Neural crest cell (in vitro differentiated cells): ENCODE measurements at regions not wholly inside any gene's neighbourhood (a gene's known extent, or its start where the extent isn't known, plus 50 kb on each side); places are given as distances from the start of the nearest gene placed in this dataset.

Source experiments
- DNase-seq: peaks from one replicate; pipeline ENCODE4 v3.0.0; 2021; ENCODE audit warnings: low read depth, mixed read lengths, low spot score
- H3K27ac Mint-ChIP-seq: one replicate; pipeline ENCODE4 v1.8.0; 2021; ENCODE audit warnings: mild to moderate bottlenecking, mixed read lengths; ENCODE audit not compliant: unreplicated experiment
- H3K27me3 Mint-ChIP-seq: 2 replicates; pipeline ENCODE4 v1.8.0; 2021; ENCODE audit warnings: low read depth, mild to moderate bottlenecking, mixed read lengths
- H3K36me3 Mint-ChIP-seq: 2 replicates; pipeline ENCODE4 v1.8.0; 2021; ENCODE audit warnings: low read depth, mild to moderate bottlenecking, mixed read lengths
- H3K4me1 Mint-ChIP-seq: 2 replicates; pipeline ENCODE4 v1.8.0; 2021; ENCODE audit warnings: mixed read lengths
- H3K4me3 Mint-ChIP-seq: one replicate; pipeline ENCODE4 v1.8.0; 2021; ENCODE audit warnings: mild to moderate bottlenecking, mixed read lengths
- H3K9me3 Mint-ChIP-seq: 2 replicates; pipeline ENCODE4 v1.8.0; 2021; ENCODE audit warnings: mixed read lengths
- TF ChIP-seq, protein P1 (sequence below): fragments of 200-600 bp; sonication (generic); conservative IDR thresholded peaks from 2 replicates; pipeline ENCODE4 v1.5.0; 2021; ENCODE audit warnings: antibody characterized with exemption, mild to moderate bottlenecking

GRCh38 chr1:47635111-47635510 lies 197.3 kb downstream of the FOXD2 start:
- Mint-ChIP-seq H3K27ac (no peak overlapping the region), H3K4me3 (no peak overlapping the region), H3K4me1 (peaks cover 8% of the 10 kb centered on the region), H3K27me3 (peaks cover 20% of the 10 kb centered on the region), H3K36me3 (no peaks in the 10 kb centered on the region), H3K9me3 (no peaks in the 10 kb centered on the region)
- TF ChIP-seq, protein P1, sequence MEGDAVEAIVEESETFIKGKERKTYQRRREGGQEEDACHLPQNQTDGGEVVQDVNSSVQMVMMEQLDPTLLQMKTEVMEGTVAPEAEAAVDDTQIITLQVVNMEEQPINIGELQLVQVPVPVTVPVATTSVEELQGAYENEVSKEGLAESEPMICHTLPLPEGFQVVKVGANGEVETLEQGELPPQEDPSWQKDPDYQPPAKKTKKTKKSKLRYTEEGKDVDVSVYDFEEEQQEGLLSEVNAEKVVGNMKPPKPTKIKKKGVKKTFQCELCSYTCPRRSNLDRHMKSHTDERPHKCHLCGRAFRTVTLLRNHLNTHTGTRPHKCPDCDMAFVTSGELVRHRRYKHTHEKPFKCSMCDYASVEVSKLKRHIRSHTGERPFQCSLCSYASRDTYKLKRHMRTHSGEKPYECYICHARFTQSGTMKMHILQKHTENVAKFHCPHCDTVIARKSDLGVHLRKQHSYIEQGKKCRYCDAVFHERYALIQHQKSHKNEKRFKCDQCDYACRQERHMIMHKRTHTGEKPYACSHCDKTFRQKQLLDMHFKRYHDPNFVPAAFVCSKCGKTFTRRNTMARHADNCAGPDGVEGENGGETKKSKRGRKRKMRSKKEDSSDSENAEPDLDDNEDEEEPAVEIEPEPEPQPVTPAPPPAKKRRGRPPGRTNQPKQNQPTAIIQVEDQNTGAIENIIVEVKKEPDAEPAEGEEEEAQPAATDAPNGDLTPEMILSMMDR: no peak
- DNase-seq: no peak

DNA sequence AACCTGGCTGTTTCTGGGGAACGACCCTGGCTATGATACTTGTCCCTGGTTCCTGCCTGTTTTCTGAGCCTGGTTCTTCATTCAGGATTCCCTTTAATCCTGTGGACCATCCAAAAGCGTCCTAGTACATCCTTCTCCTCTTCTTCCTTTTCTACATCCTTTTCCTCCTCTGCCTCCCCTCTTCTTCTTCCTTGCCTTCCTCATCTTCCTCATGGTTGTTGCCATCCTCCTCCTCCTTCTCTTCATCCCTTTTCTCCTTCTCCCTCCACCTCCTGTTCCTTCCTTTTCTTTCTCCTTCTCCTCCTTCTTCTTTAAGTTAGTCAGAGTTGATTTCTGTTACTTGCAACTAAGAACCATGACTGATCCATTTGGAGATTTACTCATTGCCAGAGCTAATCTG lies 197.8 kb downstream of the FOXD2 start:
- Mint-ChIP-seq H3K27ac (no peak overlapping the region), H3K27me3 (peaks cover 20% of the 10 kb centered on the region), H3K4me3 (no peak overlapping the region), H3K9me3 (no peaks in the 10 kb centered on the region), H3K4me1 (peaks cover 8% of the 10 kb centered on the region), H3K36me3 (no peaks in the 10 kb centered on the region)
- no peak for DNase-seq
- TF ChIP-seq, protein P1: no peak

GRCh38 chr1:47637111-47637685 lies 199.4 kb downstream of the FOXD2 start:
- Mint-ChIP-seq H3K9me3 (no peaks in the 10 kb centered on the region), H3K4me1 (peaks cover 5% of the 10 kb centered on the region), H3K27me3 (peaks cover 16% of the 10 kb centered on the region), H3K4me3 (no peak overlapping the region), H3K27ac (no peak overlapping the region), H3K36me3 (no peaks in the 10 kb centered on the region)
- TF ChIP-seq, protein P1: no peak
- DNase-seq: no peak

- H3K4me3 Mint-ChIP-seq: no peak overlapping the region
- no peak overlapping the region for H3K27ac Mint-ChIP-seq
- TF ChIP-seq, protein P1: no peak
- H3K36me3 Mint-ChIP-seq: no peaks in the 10 kb centered on the region
- H3K4me1 Mint-ChIP-seq: peaks cover 12% of the 10 kb centered on the region
- no peaks in the 10 kb centered on the region for H3K9me3 Mint-ChIP-seq
- no peak for DNase-seq
- H3K27me3 Mint-ChIP-seq: peaks cover 11% of the 10 kb centered on the region
Observed at GRCh38 chr1:47638240-47638639, 200.4 kb downstream of the FOXD2 start.

DNA sequence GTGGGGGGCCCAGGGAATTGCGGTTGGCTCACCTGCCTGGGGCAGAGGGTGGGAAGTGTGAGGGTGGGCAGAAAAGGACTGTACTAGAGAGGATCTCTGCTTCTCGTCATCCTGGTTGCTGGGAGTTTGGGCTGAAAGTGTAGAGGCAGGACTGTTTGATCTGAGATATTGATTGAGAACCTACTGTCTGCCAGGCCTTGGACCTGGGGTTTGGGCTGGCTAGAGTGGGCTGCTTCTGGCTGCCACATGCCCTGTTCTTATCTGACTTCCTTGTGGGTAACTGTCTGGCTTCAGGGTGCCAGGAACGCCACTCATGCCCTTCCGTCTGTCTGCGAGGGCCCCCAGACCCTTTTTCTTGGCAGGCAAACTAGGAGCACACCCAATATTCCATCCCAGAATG lies 200.9 kb downstream of the FOXD2 start:
- Mint-ChIP-seq H3K4me3 (no peak overlapping the region), H3K27me3 (peaks cover 8% of the 10 kb centered on the region), H3K4me1 (peaks cover 12% of the 10 kb centered on the region), H3K9me3 (no peaks in the 10 kb centered on the region), H3K36me3 (no peaks in the 10 kb centered on the region), H3K27ac (no peak overlapping the region)
- TF ChIP-seq, protein P1: no peak
- DNase-seq: no peak
